ENCODE measurements at regions not wholly inside any gene's neighbourhood (a gene's known extent, or its start where the extent isn't known, plus 50 kb on each side); places are given as distances from the start of the nearest gene placed in this dataset.

GRCh38 chr20:4383961-4384360 lies 134.9 kb upstream of the ADRA1D start:
- TF ChIP-seq CTCF (IDR thresholded peaks at IDR 0.05 in 2 of 3, conservative IDR thresholded peaks at IDR 0.05 in 1 of 3; ENCODE audit: borderline replicate concordance in 1 of 3, insufficient read depth in 1 of 3, low read depth in 2 of 3, low read length in 2 of 3) (no peak), EZH2phosphoT487 (IDR thresholded peaks at IDR 0.05; ENCODE audit: borderline replicate concordance) (no peak), YY1 (IDR thresholded peaks at IDR 0.05; ENCODE audit: extremely low read depth, insufficient replicate concordance, low read depth, low read length) (no peak), CEBPB (IDR thresholded peaks at IDR 0.05; ENCODE audit: low read depth) (no peak), MAX (IDR thresholded peaks at IDR 0.05) (no peak), POLR2A (IDR thresholded peaks at IDR 0.05; ENCODE audit: borderline replicate concordance, extremely low read depth, insufficient read depth, insufficient read length) (no peak), EZH2 (IDR thresholded peaks at IDR 0.05) (no peak), SRF (IDR thresholded peaks at IDR 0.05; ENCODE audit: low read depth) (no peak), RAD21 (IDR thresholded peaks at IDR 0.05; ENCODE audit: low read depth) (no peak), ZFX (IDR thresholded peaks at IDR 0.05) (no peak), SP1 (IDR thresholded peaks at IDR 0.05; ENCODE audit: low read depth) (no peak)
- TF ChIP-seq, protein P1, sequence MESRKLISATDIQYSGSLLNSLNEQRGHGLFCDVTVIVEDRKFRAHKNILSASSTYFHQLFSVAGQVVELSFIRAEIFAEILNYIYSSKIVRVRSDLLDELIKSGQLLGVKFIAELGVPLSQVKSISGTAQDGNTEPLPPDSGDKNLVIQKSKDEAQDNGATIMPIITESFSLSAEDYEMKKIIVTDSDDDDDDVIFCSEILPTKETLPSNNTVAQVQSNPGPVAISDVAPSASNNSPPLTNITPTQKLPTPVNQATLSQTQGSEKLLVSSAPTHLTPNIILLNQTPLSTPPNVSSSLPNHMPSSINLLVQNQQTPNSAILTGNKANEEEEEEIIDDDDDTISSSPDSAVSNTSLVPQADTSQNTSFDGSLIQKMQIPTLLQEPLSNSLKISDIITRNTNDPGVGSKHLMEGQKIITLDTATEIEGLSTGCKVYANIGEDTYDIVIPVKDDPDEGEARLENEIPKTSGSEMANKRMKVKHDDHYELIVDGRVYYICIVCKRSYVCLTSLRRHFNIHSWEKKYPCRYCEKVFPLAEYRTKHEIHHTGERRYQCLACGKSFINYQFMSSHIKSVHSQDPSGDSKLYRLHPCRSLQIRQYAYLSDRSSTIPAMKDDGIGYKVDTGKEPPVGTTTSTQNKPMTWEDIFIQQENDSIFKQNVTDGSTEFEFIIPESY (IDR thresholded peaks at IDR 0.05; ENCODE audit: extremely low read depth, insufficient replicate concordance, low read length): no peak
